ENCODE measurements at regions not wholly inside any gene's neighbourhood (a gene's known extent, or its start where the extent isn't known, plus 50 kb on each side); places are given as distances from the start of the nearest gene placed in this dataset.

GRCh38 chr10:128411643-128412042 lies 285.4 kb upstream of the MKI67 start (continued):
- TF ChIP-seq KIAA2018 (CRISPR knock-in tag; IDR thresholded peaks at IDR 0.05; ENCODE audit: borderline replicate concordance) = no peak
- TF ChIP-seq ZNF737 (CRISPR knock-in tag; IDR thresholded peaks at IDR 0.05; ENCODE audit: borderline replicate concordance) = no peak
- no peak for TF ChIP-seq HDAC2 (CRISPR knock-in tag; IDR thresholded peaks at IDR 0.05)
- no peak for TF ChIP-seq NRL (CRISPR knock-in tag; IDR thresholded peaks at IDR 0.05; ENCODE audit: borderline replicate concordance)
- no peak for TF ChIP-seq ZNF710 (CRISPR knock-in tag; IDR thresholded peaks at IDR 0.05; ENCODE audit: borderline replicate concordance)
- TF ChIP-seq PRDM10 (CRISPR knock-in tag; IDR thresholded peaks at IDR 0.05; ENCODE audit: low read depth) = no peak
- TF ChIP-seq ZNF512 (CRISPR knock-in tag; IDR thresholded peaks at IDR 0.05) = no peak
- TF ChIP-seq TERF1 (CRISPR knock-in tag; IDR thresholded peaks at IDR 0.05) = no peak
- no peak for TF ChIP-seq ZNF776 (CRISPR knock-in tag; IDR thresholded peaks at IDR 0.05)
- TF ChIP-seq MZF1 (CRISPR knock-in tag; IDR thresholded peaks at IDR 0.05; ENCODE audit: borderline replicate concordance) = no peak
- TF ChIP-seq ZNF691 (CRISPR knock-in tag; IDR thresholded peaks at IDR 0.05; ENCODE audit: borderline replicate concordance, low read depth) = no peak

Data from HepG2 (cell line).